Loucy (cell line): ENCODE measurements at regions not wholly inside any gene's neighbourhood (a gene's known extent, or its start where the extent isn't known, plus 50 kb on each side); places are given as distances from the start of the nearest gene placed in this dataset.

Experiments used
- CTCF ChIP-seq: fragments of 200-600 bp; sonication (generic); conservative IDR thresholded peaks from 2 replicates; pipeline ENCODE4 v1.5.1; 2014; ENCODE audit warnings: mild to moderate bottlenecking, antibody characterized with exemption, low read length
- EZH2phosphoT487 ChIP-seq: fragments of 200-600 bp; IDR thresholded peaks from 2 replicates; pipeline ENCODE4 v1.6.1; 2018; ENCODE audit warnings: antibody characterized with exemption, mild to moderate bottlenecking, moderate library complexity, borderline replicate concordance

DNA sequence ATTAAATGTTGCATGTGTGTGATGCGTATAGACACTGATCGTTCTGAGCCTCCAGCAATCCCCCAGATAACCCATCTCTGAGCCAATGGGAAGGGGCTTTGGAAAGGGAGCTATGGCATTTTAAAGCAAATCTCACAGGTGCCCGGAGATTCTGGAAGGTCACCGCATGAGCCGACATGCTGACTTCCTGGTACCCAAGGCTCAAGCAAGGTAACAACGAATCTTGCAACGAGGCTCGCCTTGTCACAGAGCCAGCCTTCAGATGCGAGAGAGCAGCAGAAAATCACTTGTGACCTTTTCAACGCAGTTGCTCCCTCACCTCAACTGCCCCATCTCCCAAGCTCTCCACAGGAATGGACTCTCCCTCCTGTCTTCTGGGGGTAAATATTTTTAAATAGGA is 154.8 kb upstream of the CDH5 start:
- TF ChIP-seq CTCF (no peak), EZH2phosphoT487 (no peak)
